ENCODE measurements at regions not wholly inside any gene's neighbourhood (a gene's known extent, or its start where the extent isn't known, plus 50 kb on each side); places are given as distances from the start of the nearest gene placed in this dataset.

GRCh38 chr3:31472479-31473390 lies 60.0 kb upstream of the STT3B start:
- DNase-seq (ENCODE audit: insufficient read length, low spot score) (no peak), FAIRE-seq (no peak)
- TF ChIP-seq, protein P1, sequence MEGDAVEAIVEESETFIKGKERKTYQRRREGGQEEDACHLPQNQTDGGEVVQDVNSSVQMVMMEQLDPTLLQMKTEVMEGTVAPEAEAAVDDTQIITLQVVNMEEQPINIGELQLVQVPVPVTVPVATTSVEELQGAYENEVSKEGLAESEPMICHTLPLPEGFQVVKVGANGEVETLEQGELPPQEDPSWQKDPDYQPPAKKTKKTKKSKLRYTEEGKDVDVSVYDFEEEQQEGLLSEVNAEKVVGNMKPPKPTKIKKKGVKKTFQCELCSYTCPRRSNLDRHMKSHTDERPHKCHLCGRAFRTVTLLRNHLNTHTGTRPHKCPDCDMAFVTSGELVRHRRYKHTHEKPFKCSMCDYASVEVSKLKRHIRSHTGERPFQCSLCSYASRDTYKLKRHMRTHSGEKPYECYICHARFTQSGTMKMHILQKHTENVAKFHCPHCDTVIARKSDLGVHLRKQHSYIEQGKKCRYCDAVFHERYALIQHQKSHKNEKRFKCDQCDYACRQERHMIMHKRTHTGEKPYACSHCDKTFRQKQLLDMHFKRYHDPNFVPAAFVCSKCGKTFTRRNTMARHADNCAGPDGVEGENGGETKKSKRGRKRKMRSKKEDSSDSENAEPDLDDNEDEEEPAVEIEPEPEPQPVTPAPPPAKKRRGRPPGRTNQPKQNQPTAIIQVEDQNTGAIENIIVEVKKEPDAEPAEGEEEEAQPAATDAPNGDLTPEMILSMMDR (IDR thresholded peaks at IDR 0.05; ENCODE audit: insufficient read depth, missing control alignments) = no peak

- DNase-seq (ENCODE audit: insufficient read length, low spot score) = no peak
- TF ChIP-seq, protein P1 (IDR thresholded peaks at IDR 0.05; ENCODE audit: insufficient read depth, missing control alignments) = no peak
- FAIRE-seq = no peak
Observed at GRCh38 chr3:31476209-31476608, 56.5 kb upstream of the STT3B start.

GRCh38 chr3:31479431-31479830 lies 53.3 kb upstream of the STT3B start:
- TF ChIP-seq, protein P1 (IDR thresholded peaks at IDR 0.05; ENCODE audit: insufficient read depth, missing control alignments) = no peak
- no peak for FAIRE-seq
- no peak for DNase-seq (ENCODE audit: insufficient read length, low spot score)

DNA sequence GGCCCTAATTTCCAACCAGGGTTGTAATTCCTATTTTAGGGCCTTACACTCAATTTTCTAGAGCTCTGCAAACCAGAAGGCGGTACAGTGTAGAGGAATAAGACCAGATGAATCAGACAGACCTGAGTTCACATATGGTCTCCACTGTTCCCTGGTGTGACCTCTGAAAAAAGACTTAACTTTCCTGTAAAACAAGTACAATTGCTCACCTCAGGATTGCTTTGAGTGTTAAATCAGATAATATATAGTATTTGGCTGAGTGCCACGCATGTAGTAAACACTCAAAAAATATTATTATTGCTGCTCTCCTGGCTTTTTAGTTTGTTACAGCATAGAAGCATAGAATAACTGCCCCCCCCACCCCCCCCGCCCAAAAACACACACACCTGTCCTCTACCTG lies 51.0 kb upstream of the STT3B start:
- TF ChIP-seq, protein P1 (IDR thresholded peaks at IDR 0.05; ENCODE audit: insufficient read depth, missing control alignments) = no peak
- DNase-seq (ENCODE audit: insufficient read length, low spot score) (no peak), FAIRE-seq (no peak)

DNA sequence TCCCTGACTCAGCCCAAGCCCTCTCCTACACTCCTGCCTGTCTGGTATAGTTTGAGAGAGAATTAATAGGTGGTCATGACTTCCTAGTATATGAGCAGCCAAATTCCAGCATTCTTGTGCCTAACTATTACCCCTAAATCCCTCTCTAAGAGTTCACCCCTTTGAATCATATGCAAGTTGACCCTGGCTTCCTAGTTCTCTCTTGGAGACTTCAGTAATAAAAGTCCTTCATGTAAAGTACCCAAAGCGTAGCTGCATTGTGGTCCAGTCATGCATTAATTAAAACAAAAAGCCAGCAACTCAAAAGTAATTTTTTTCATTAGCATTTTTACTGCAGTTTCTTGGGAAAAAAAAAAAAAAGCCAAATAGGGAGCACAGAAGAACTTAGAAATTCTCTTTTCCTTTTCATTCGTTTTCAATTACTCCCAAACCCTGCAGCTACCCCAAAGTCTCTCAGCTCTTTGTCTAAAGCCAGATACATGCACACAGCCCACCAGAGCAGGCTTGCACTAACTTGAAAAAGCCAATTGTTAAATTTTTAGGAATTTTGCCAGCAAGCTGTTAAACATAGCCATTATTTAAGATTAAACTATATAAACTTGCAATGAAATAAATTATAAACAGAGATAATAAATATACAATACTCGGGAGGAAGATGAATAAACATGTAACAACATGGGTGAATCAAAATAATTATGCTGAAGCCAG lies 50.1 kb upstream of the STT3B start:
- FAIRE-seq (no peak), DNase-seq (ENCODE audit: insufficient read length, low spot score) (no peak)
- TF ChIP-seq, protein P1 (IDR thresholded peaks at IDR 0.05; ENCODE audit: insufficient read depth, missing control alignments) = no peak

All from D721Med (cell line).